ENCODE measurements at regions not wholly inside any gene's neighbourhood (a gene's known extent, or its start where the extent isn't known, plus 50 kb on each side); places are given as distances from the start of the nearest gene placed in this dataset.

- no peaks in the 10 kb centered on the region for H3K36me3 ChIP-seq (ENCODE audit: control insufficient read depth, insufficient read depth, low read length)
- no peak overlapping the region for H3K27ac ChIP-seq (ENCODE audit: low read length)
- DNase-seq: no peak
- H3K9me3 ChIP-seq (ENCODE audit: control insufficient read depth, insufficient read depth, low read length): no peaks in the 10 kb centered on the region
- no peaks in the 10 kb centered on the region for H3K27me3 ChIP-seq (ENCODE audit: control insufficient read depth, insufficient read depth, low read length)
- no peaks in the 10 kb centered on the region for H3K4me1 ChIP-seq (ENCODE audit: control insufficient read depth, insufficient read depth, low read length)
- no peak for TF ChIP-seq CTCF (IDR thresholded peaks at IDR 0.05)
- WGBS (ENCODE audit: insufficient coverage): 71% methylated on average over 3 of the region's 3 CpGs
- Mint-ChIP-seq H3K4me1 (no peaks in the 10 kb centered on the region), H3K27me3 (ENCODE audit: low read depth in 2 of 2) (no peaks in the 10 kb centered on the region), H3K27ac (no peak overlapping the region), H3K4me3 (no peak overlapping the region), H3K9me3 (no peaks in the 10 kb centered on the region), H3K36me3 (no peaks in the 10 kb centered on the region)
- intact Hi-C loops (cut with micrococcal nuclease): no loop called here
- no peak overlapping the region for H3K4me3 ChIP-seq (ENCODE audit: low read length)
- ATAC-seq: no peak
These were observed 624.5 kb downstream of the TOX3 start for GRCh38 chr16:51922476-51922875.

- intact Hi-C loops (cut with micrococcal nuclease): no loop called here
- H3K27me3 Mint-ChIP-seq (ENCODE audit: low read depth in 2 of 2): no peaks in the 10 kb centered on the region
- no peak for TF ChIP-seq CTCF (IDR thresholded peaks at IDR 0.05)
These were observed 627.2 kb downstream of the TOX3 start for GRCh38 chr16:51919736-51920135.

GRCh38 chr16:51916814-51917213 lies 630.1 kb downstream of the TOX3 start:
- DNase-seq (no peak), ATAC-seq (no peak)
- 70% methylated on average over 2 of the region's 2 CpGs for WGBS (ENCODE audit: insufficient coverage)
- no peak overlapping the region for H3K4me3 ChIP-seq (ENCODE audit: low read length)
- no peaks in the 10 kb centered on the region for H3K36me3 ChIP-seq (ENCODE audit: control insufficient read depth, insufficient read depth, low read length)
- H3K9me3 ChIP-seq (ENCODE audit: control insufficient read depth, insufficient read depth, low read length): no peaks in the 10 kb centered on the region
- intact Hi-C loops (cut with micrococcal nuclease): no loop called here
- no peaks in the 10 kb centered on the region for H3K27me3 ChIP-seq (ENCODE audit: control insufficient read depth, insufficient read depth, low read length)
- no peaks in the 10 kb centered on the region for H3K4me1 Mint-ChIP-seq
- no peak overlapping the region for H3K27ac Mint-ChIP-seq
- H3K36me3 Mint-ChIP-seq: no peaks in the 10 kb centered on the region
- H3K4me3 Mint-ChIP-seq: no peak overlapping the region
- no peaks in the 10 kb centered on the region for H3K27me3 Mint-ChIP-seq (ENCODE audit: low read depth in 2 of 2)
- TF ChIP-seq CTCF (IDR thresholded peaks at IDR 0.05): no peak
- H3K9me3 Mint-ChIP-seq: peaks cover 7 to 13% of the 10 kb centered on the region in 2 donors
- no peak overlapping the region for H3K27ac ChIP-seq (ENCODE audit: low read length)
- no peaks in the 10 kb centered on the region for H3K4me1 ChIP-seq (ENCODE audit: control insufficient read depth, insufficient read depth, low read length)

More at GRCh38 chr16:51919736-51920135, 627.2 kb downstream of the TOX3 start:
- Mint-ChIP-seq H3K4me1 (no peaks in the 10 kb centered on the region), H3K4me3 (no peak overlapping the region), H3K36me3 (no peaks in the 10 kb centered on the region), H3K27ac (no peak overlapping the region), H3K9me3 (peaks cover 0 to 6% of the 10 kb centered on the region in 2 donors)
- 79% methylated on average over 4 of the region's 4 CpGs for WGBS (ENCODE audit: insufficient coverage)
- no peak for ATAC-seq
- no peak for DNase-seq
- H3K4me1 ChIP-seq (ENCODE audit: control insufficient read depth, insufficient read depth, low read length): no peaks in the 10 kb centered on the region
- no peak overlapping the region for H3K27ac ChIP-seq (ENCODE audit: low read length)
- H3K36me3 ChIP-seq (ENCODE audit: control insufficient read depth, insufficient read depth, low read length): no peaks in the 10 kb centered on the region
- H3K27me3 ChIP-seq (ENCODE audit: control insufficient read depth, insufficient read depth, low read length): no peaks in the 10 kb centered on the region
- no peaks in the 10 kb centered on the region for H3K9me3 ChIP-seq (ENCODE audit: control insufficient read depth, insufficient read depth, low read length)
- H3K4me3 ChIP-seq (ENCODE audit: low read length): no peak overlapping the region

GRCh38 chr16:51916231-51916630 lies 630.7 kb downstream of the TOX3 start:
- Mint-ChIP-seq H3K9me3 (peaks cover 7 to 14% of the 10 kb centered on the region in 2 donors), H3K27me3 (ENCODE audit: low read depth in 2 of 2) (no peaks in the 10 kb centered on the region), H3K4me3 (no peak overlapping the region), H3K4me1 (no peaks in the 10 kb centered on the region), H3K27ac (no peak overlapping the region), H3K36me3 (no peaks in the 10 kb centered on the region)
- intact Hi-C loops (cut with micrococcal nuclease): no loop called here
- Histone ChIP-seq H3K27me3 (ENCODE audit: control insufficient read depth, insufficient read depth, low read length) (no peaks in the 10 kb centered on the region), H3K27ac (ENCODE audit: low read length) (no peak overlapping the region), H3K9me3 (ENCODE audit: control insufficient read depth, insufficient read depth, low read length) (no peaks in the 10 kb centered on the region), H3K4me1 (ENCODE audit: control insufficient read depth, insufficient read depth, low read length) (no peaks in the 10 kb centered on the region), H3K36me3 (ENCODE audit: control insufficient read depth, insufficient read depth, low read length) (no peaks in the 10 kb centered on the region), H3K4me3 (ENCODE audit: low read length) (no peak overlapping the region)
- ATAC-seq (no peak), DNase-seq (no peak)
- no peak for TF ChIP-seq CTCF (IDR thresholded peaks at IDR 0.05)
- WGBS (ENCODE audit: insufficient coverage): 75% methylated on average over 4 of the region's 4 CpGs
